ENCODE measurements at regions not wholly inside any gene's neighbourhood (a gene's known extent, or its start where the extent isn't known, plus 50 kb on each side); places are given as distances from the start of the nearest gene placed in this dataset.

GRCh38 chr15:62617741-62618140 is 424.8 kb upstream of the TPM1 start:
- ChIA-PET CTCF (interaction anchor here (0.7 to 5.0 kb wide), 15 partner anchors 8 to 225 kb away, joined by 3 to 38 read pairs (median 4); no protein-coding TSS in a partner anchor), POLR2A (interaction anchor here (3.5 kb wide), 1 partner anchor 11 kb away, joined by 14 read pairs; no protein-coding TSS in a partner anchor)
- DNase-seq (ENCODE audit: low read depth, low spot score), result no peak
- no peak overlapping the region for H3K4me3 ChIP-seq (ENCODE audit: low read depth, low read length)
- TF ChIP-seq CTCF (IDR thresholded peaks at IDR 0.05; ENCODE audit: insufficient read depth, low read length, missing control alignments), result no peak

- ChIA-PET POLR2A (interaction anchor here (0.9 to 3.5 kb wide), 2 partner anchors 11 to 149 kb away, joined by 3 to 14 read pairs; no protein-coding TSS in a partner anchor), CTCF (interaction anchor here (0.8 to 5.0 kb wide), 14 partner anchors 8 to 369 kb away, joined by 3 to 38 read pairs (median 4); no protein-coding TSS in a partner anchor)
- H3K4me3 ChIP-seq (ENCODE audit: low read depth, low read length), result no peak overlapping the region
- TF ChIP-seq CTCF (IDR thresholded peaks at IDR 0.05; ENCODE audit: insufficient read depth, low read length, missing control alignments), result peak; percentile 68
- peak; percentile 47 for DNase-seq (ENCODE audit: low read depth, low spot score)
Measured at GRCh38 chr15:62618432-62618831, 424.1 kb upstream of the TPM1 start.

- no peak for DNase-seq (ENCODE audit: low read depth, low spot score)
- ChIA-PET POLR2A (interaction anchor here (0.9 to 3.5 kb wide), 2 partner anchors 12 to 149 kb away, joined by 3 to 14 read pairs; no protein-coding TSS in a partner anchor), CTCF (interaction anchor here (0.8 to 5.0 kb wide), 13 partner anchors 9 to 368 kb away, joined by 3 to 38 read pairs (median 4); no protein-coding TSS in a partner anchor)
- TF ChIP-seq CTCF (IDR thresholded peaks at IDR 0.05; ENCODE audit: insufficient read depth, low read length, missing control alignments), result no peak
- H3K4me3 ChIP-seq (ENCODE audit: low read depth, low read length), result no peak overlapping the region
Measured at GRCh38 chr15:62618846-62619504, 423.6 kb upstream of the TPM1 start.

- no peak for DNase-seq (ENCODE audit: low read depth, low spot score)
- POLR2A ChIA-PET, result interaction anchor here (3.5 kb wide), 1 partner anchor 12 kb away, joined by 14 read pairs; no protein-coding TSS in a partner anchor
- CTCF ChIA-PET, result interaction anchor here (2.0 to 5.0 kb wide), 5 partner anchors 10 to 227 kb away, joined by 8 to 38 read pairs (median 10); no protein-coding TSS in a partner anchor
- no peak for TF ChIP-seq CTCF (IDR thresholded peaks at IDR 0.05; ENCODE audit: insufficient read depth, low read length, missing control alignments)
- H3K4me3 ChIP-seq (ENCODE audit: low read depth, low read length), result no peak overlapping the region
Measured at GRCh38 chr15:62619526-62619925, 423.0 kb upstream of the TPM1 start.

- POLR2A ChIA-PET, result no interaction called here
- TF ChIP-seq CTCF (IDR thresholded peaks at IDR 0.05; ENCODE audit: insufficient read depth, low read length, missing control alignments), result no peak
- no peak for DNase-seq (ENCODE audit: low read depth, low spot score)
- no peak overlapping the region for H3K4me3 ChIP-seq (ENCODE audit: low read depth, low read length)
- CTCF ChIA-PET, result interaction anchor here (1.0 to 3.0 kb wide), 2 partner anchors 120 to 231 kb away, joined by 3 to 9 read pairs; partner anchors contain the start of gene TLN2
Measured at GRCh38 chr15:62622775-62623174, 419.8 kb upstream of the TPM1 start.
